ENCODE measurements at regions not wholly inside any gene's neighbourhood (a gene's known extent, or its start where the extent isn't known, plus 50 kb on each side); places are given as distances from the start of the nearest gene placed in this dataset.

DNA sequence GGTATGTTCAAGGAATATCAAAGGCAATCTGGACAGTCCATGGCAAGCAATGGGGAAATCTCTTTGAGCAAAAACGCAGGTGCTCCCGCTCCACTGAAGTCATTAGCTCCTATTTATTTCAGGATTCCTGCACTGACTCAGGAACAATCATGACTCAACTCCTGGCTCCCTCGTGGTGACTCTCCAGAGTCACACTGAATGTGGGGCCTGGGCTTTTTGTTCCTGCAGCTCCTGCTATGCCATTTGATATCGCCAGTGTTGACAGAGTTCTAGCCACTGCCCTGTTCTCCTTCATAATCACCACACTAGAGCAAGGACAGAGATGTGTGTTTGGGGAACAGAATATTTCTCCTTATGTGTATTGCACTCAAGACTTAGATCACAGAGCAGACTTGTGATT lies 187.2 kb upstream of the ZNF462 start:
- H3K36me3 ChIP-seq (ENCODE audit: insufficient read depth, low read length): no peaks in the 10 kb centered on the region
- H3K4me1 ChIP-seq (ENCODE audit: insufficient read depth, low read length, poor library complexity, severe bottlenecking): no peaks in the 10 kb centered on the region
- no peak overlapping the region for H3K27ac ChIP-seq (ENCODE audit: low read depth, low read length, poor library complexity, severe bottlenecking)
- H3K9me3 ChIP-seq (ENCODE audit: low read length): no peaks in the 10 kb centered on the region
- DNase-seq (ENCODE audit: low spot score): no peak
- H3K79me2 ChIP-seq (ENCODE audit: insufficient read depth, low read depth, low read length): no peaks in the 10 kb centered on the region
- POLR2A ChIA-PET: interaction anchor here (0.6 to 0.7 kb wide), 2 partner anchors 13 to 22 kb away, joined by 3 read pairs; no protein-coding TSS in a partner anchor
- H3K4me2 ChIP-seq (ENCODE audit: low read length): no peak overlapping the region
- no peak overlapping the region for H2AFZ ChIP-seq (ENCODE audit: low read length)
- no peaks in the 10 kb centered on the region for H4K20me1 ChIP-seq (ENCODE audit: insufficient read depth, low read length)
- intact Hi-C loops (cut with micrococcal nuclease; ENCODE audit: unreplicated experiment): no loop called here
- TF ChIP-seq EZH2phosphoT487 (IDR thresholded peaks at IDR 0.05; ENCODE audit: borderline replicate concordance, low read depth, low read length): no peak
- no TSS peak for BruUV-seq (replicated peaks)
- H3K9me2 ChIP-seq (ENCODE audit: insufficient read depth, low read length): no peaks in the 10 kb centered on the region
- H3K4me3 ChIP-seq (ENCODE audit: low read depth, low read length, poor library complexity, severe bottlenecking): no peak overlapping the region
- CTCF ChIA-PET (ENCODE audit: unreplicated experiment): no interaction called here

DNA sequence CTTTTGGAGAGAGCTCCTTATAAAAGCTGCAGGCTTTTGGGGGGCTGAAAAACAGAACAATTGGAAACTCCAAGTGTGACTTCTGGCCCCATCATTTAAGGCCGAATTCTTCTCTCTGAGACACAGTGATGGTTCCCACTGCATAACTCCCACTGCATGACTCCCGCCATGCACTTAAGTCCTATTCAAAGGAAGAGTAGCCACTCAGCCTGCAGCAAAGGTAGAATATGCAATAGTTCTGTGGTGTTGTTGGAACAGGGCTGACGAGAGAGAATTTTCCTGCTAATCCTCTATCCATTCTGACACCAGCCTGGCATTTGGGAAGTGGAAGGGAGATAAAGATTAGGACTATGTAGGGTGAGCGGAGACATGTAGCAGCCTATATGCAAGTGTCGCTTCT lies 185.6 kb upstream of the ZNF462 start:
- Histone ChIP-seq H3K4me3 (ENCODE audit: low read depth, low read length, poor library complexity, severe bottlenecking) (no peak overlapping the region), H3K4me2 (ENCODE audit: low read length) (no peak overlapping the region), H3K9me2 (ENCODE audit: insufficient read depth, low read length) (no peaks in the 10 kb centered on the region), H3K9me3 (ENCODE audit: low read length) (no peaks in the 10 kb centered on the region), H3K36me3 (ENCODE audit: insufficient read depth, low read length) (no peaks in the 10 kb centered on the region), H3K27ac (ENCODE audit: low read depth, low read length, poor library complexity, severe bottlenecking) (no peak overlapping the region), H3K79me2 (ENCODE audit: insufficient read depth, low read depth, low read length) (no peaks in the 10 kb centered on the region), H4K20me1 (ENCODE audit: insufficient read depth, low read length) (no peaks in the 10 kb centered on the region), H2AFZ (ENCODE audit: low read length) (no peak overlapping the region), H3K4me1 (ENCODE audit: insufficient read depth, low read length, poor library complexity, severe bottlenecking) (no peaks in the 10 kb centered on the region)
- POLR2A ChIA-PET: interaction anchor here (0.6 kb wide), 2 partner anchors 16 to 1955 kb away, joined by 4 to 6 read pairs; no protein-coding TSS in a partner anchor
- intact Hi-C loops (cut with micrococcal nuclease; ENCODE audit: unreplicated experiment): no loop called here
- CTCF ChIA-PET (ENCODE audit: unreplicated experiment): no interaction called here
- no peak for DNase-seq (ENCODE audit: low spot score)
- TF ChIP-seq, protein P1, sequence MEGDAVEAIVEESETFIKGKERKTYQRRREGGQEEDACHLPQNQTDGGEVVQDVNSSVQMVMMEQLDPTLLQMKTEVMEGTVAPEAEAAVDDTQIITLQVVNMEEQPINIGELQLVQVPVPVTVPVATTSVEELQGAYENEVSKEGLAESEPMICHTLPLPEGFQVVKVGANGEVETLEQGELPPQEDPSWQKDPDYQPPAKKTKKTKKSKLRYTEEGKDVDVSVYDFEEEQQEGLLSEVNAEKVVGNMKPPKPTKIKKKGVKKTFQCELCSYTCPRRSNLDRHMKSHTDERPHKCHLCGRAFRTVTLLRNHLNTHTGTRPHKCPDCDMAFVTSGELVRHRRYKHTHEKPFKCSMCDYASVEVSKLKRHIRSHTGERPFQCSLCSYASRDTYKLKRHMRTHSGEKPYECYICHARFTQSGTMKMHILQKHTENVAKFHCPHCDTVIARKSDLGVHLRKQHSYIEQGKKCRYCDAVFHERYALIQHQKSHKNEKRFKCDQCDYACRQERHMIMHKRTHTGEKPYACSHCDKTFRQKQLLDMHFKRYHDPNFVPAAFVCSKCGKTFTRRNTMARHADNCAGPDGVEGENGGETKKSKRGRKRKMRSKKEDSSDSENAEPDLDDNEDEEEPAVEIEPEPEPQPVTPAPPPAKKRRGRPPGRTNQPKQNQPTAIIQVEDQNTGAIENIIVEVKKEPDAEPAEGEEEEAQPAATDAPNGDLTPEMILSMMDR (conservative IDR thresholded peaks at IDR 0.05; ENCODE audit: low read length): no peak
- no peak for TF ChIP-seq EZH2phosphoT487 (IDR thresholded peaks at IDR 0.05; ENCODE audit: borderline replicate concordance, low read depth, low read length)
- no TSS peak for BruUV-seq (replicated peaks)

DNA sequence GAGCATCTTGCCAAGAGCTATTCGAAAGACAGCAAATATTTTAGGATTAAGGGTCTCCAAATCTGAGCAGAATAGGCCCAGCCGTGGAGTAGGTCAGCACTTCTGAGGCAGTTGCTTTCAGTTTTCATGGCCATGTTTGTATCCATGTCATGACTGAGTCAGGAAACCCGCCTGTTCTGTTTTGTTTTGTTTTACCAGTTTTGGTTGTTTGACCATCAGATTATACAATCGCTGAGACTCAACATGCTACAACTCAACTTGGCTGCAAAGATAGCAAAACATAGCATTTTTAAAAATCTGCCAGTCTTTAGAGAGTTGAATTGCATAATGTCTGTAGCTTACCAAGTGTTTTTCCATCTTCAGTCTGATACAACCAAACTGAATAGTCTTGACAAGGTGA lies 185.1 kb upstream of the ZNF462 start:
- no peak overlapping the region for H3K4me2 ChIP-seq (ENCODE audit: low read length)
- BruUV-seq (replicated peaks): no TSS peak
- no peaks in the 10 kb centered on the region for H3K9me3 ChIP-seq (ENCODE audit: low read length)
- H3K4me1 ChIP-seq (ENCODE audit: insufficient read depth, low read length, poor library complexity, severe bottlenecking): no peaks in the 10 kb centered on the region
- H3K9me2 ChIP-seq (ENCODE audit: insufficient read depth, low read length): no peaks in the 10 kb centered on the region
- no peak for DNase-seq (ENCODE audit: low spot score)
- H2AFZ ChIP-seq (ENCODE audit: low read length): no peak overlapping the region
- no peaks in the 10 kb centered on the region for H3K79me2 ChIP-seq (ENCODE audit: insufficient read depth, low read depth, low read length)
- no peak overlapping the region for H3K27ac ChIP-seq (ENCODE audit: low read depth, low read length, poor library complexity, severe bottlenecking)
- ChIA-PET POLR2A (interaction anchor here (0.6 kb wide), 2 partner anchors 17 to 1956 kb away, joined by 4 to 6 read pairs; no protein-coding TSS in a partner anchor), CTCF (ENCODE audit: unreplicated experiment) (no interaction called here)
- TF ChIP-seq, protein P1 (conservative IDR thresholded peaks at IDR 0.05; ENCODE audit: low read length): no peak
- TF ChIP-seq EZH2phosphoT487 (IDR thresholded peaks at IDR 0.05; ENCODE audit: borderline replicate concordance, low read depth, low read length): no peak
- no peaks in the 10 kb centered on the region for H3K36me3 ChIP-seq (ENCODE audit: insufficient read depth, low read length)
- H3K4me3 ChIP-seq (ENCODE audit: low read depth, low read length, poor library complexity, severe bottlenecking): no peak overlapping the region
- intact Hi-C loops (cut with micrococcal nuclease; ENCODE audit: unreplicated experiment): no loop called here
- no peaks in the 10 kb centered on the region for H4K20me1 ChIP-seq (ENCODE audit: insufficient read depth, low read length)
